ENCODE measurements at regions not wholly inside any gene's neighbourhood (a gene's known extent, or its start where the extent isn't known, plus 50 kb on each side); places are given as distances from the start of the nearest gene placed in this dataset.

DNA sequence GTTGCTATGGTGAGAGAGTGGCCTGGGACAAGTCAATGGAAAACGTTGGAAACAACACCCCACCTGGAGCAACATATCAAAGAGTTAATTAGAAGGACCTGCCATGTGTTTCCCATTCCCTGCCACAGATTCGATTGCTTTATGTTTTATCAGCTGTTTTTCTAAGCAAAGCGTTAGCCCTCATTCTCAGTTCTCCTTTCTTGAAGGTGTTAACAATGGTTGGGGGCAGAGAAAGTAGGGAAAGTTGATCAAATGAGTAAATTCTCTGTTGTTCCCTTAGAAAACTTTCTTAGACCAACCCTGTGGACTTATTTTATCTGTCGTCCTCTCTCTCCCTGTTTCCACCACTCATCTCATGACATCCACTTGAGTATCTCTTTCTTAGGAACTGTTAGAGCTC is 102.5 kb downstream of the ADAMTS15 start:
- TF ChIP-seq CTCF (IDR thresholded peaks at IDR 0.05; ENCODE audit: low read depth, low read length): no peak
- no peak for DNase-seq (ENCODE audit: low read depth in 2 of 2)
- H3K4me3 ChIP-seq (replicated peaks in 1 of 2; ENCODE audit: low read depth in 2 of 2, low read length in 2 of 2): no peak overlapping the region

DNA sequence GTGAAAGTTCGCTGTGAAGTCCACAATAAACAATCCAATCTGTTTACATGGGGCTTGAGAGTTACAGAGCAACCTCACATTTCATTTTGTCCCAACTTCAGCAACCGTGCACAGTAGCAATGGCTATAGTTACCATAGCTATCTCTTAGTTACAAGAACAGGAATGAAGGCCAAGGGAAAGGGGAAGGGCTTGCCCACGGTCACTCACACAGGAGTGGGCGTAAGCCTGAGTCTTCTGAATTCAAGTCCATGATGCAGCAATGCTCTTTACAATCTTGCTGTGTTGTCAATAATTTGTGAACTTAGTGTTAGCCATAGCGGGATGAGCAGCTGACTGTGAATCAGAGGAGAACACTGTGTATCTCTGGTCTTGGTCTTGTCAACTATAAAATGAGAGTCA is 102.9 kb downstream of the ADAMTS15 start:
- DNase-seq (ENCODE audit: low read depth in 2 of 2): peak in 1 of 2 donors; percentile 23
- no peak for TF ChIP-seq CTCF (IDR thresholded peaks at IDR 0.05; ENCODE audit: low read depth, low read length)

GRCh38 chr11:130553306-130553705 is 104.9 kb downstream of the ADAMTS15 start:
- no peak overlapping the region for H3K4me3 ChIP-seq (replicated peaks in 1 of 2; ENCODE audit: low read depth in 2 of 2, low read length in 2 of 2)
- TF ChIP-seq CTCF (IDR thresholded peaks at IDR 0.05; ENCODE audit: low read depth, low read length): no peak
- DNase-seq (ENCODE audit: low read depth in 2 of 2): peak; percentile 42 to 48

More for the DNA sequence above, 102.9 kb downstream of the ADAMTS15 start:
- no peak overlapping the region for H3K4me3 ChIP-seq (replicated peaks in 1 of 2; ENCODE audit: low read depth in 2 of 2, low read length in 2 of 2)

DNA sequence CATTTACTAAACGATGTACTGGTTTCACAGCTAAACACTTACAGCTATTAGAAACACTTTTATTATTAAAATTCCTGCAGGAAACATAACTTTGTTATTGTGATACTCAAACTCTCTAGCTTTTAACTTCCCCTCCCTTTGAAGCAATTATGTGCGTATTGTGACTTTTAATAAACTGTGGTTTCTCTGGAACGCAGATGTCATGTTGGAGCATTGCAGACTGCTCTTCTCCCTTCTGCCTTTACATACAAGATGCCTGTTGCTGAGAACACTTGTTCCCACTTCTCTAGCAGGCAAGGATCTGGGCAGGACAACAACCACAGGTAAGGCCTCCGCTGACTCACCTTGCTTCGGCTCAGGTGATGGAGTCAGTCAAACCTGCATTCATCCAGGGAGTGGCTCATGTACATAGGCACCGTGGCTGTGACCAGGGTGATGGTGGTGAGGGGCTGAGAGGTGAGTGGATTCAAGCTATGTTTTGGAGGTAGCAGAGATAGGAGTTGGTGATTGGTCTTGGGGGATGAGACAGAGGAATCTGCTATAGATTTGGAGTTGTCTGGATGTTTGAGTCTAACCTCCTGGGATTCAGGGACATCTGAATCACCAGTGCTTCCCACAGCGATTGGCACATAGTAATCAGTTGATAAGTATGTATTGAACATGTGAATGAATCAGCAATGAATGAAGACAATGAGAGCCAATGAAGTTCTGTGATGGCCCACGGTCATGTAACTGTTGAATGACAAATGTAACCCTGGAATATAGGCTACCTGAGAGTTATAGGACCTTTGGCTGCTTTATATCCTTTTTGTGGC is 106.0 kb downstream of the ADAMTS15 start:
- TF ChIP-seq CTCF (IDR thresholded peaks at IDR 0.05; ENCODE audit: low read depth, low read length): no peak
- no peak overlapping the region for H3K4me3 ChIP-seq (replicated peaks in 1 of 2; ENCODE audit: low read depth in 2 of 2, low read length in 2 of 2)
- peak in 1 of 2 donors; percentile 13 for DNase-seq (ENCODE audit: low read depth in 2 of 2)

- TF ChIP-seq CTCF (IDR thresholded peaks at IDR 0.05; ENCODE audit: low read depth, low read length): no peak
- no peak overlapping the region for H3K4me3 ChIP-seq (replicated peaks in 1 of 2; ENCODE audit: low read depth in 2 of 2, low read length in 2 of 2)
- peak in 1 of 2 donors; percentile 83 for DNase-seq (ENCODE audit: low read depth in 2 of 2)
These were observed 106.9 kb downstream of the ADAMTS15 start for GRCh38 chr11:130555251-130555841.

- TF ChIP-seq CTCF (IDR thresholded peaks at IDR 0.05; ENCODE audit: low read depth, low read length): no peak
- DNase-seq (ENCODE audit: low read depth in 2 of 2): no peak
- H3K4me3 ChIP-seq (replicated peaks in 1 of 2; ENCODE audit: low read depth in 2 of 2, low read length in 2 of 2): no peak overlapping the region
These were observed 111.7 kb downstream of the ADAMTS15 start for GRCh38 chr11:130560000-130560780.

Data from cardiac fibroblast (primary cell).